ENCODE measurements at regions not wholly inside any gene's neighbourhood (a gene's known extent, or its start where the extent isn't known, plus 50 kb on each side); places are given as distances from the start of the nearest gene placed in this dataset.

GRCh38 chr5:124841829-124842712 lies 95.6 kb upstream of the ZNF608 start:
- no peak for DNase-seq

DNA sequence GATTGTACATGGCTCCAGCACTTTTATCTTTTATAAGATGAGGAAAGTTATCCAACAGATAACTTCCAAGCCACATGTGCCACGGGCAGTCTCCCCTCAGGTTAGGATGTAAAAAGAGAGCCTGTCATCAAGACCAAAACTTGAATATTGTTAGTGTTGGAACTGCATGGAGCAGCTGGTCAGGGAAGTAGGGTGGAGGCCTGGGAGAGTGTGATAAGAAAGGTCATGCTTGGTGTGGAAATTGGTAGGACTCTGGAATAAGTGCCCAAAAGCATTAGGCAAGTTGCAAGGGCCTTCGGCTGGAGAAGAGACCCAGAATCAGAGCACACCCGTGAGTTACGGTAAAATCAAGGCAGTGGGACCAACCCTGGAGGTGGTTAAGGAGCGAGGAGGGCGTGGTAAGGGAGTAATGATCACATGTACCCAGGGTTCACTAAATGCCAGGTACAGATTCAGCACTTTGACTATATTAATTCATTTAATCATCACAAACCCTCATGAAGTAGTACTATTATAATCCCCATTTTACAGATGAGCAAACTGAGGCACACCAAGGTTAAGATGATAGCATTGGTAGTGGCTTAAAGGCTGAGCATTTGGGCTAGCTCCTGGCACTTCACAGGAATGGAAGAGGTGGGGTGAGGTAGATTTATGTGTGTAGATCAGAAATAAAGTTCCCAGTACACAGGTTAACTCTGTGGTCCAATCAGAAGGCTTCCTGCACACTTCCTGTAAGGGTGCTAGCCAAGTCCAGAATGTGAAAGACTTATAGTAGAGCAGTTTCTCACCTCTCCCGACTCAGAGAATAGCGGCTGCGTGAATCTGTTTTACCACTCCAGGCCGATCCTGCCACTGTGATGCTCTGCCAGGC lies 96.5 kb upstream of the ZNF608 start:
- DNase-seq, result no peak

GRCh38 chr5:124843596-124843899 lies 97.1 kb upstream of the ZNF608 start:
- no peak for DNase-seq

- no peak for DNase-seq
Measured at GRCh38 chr5:124844371-124844920, 98.0 kb upstream of the ZNF608 start.

DNA sequence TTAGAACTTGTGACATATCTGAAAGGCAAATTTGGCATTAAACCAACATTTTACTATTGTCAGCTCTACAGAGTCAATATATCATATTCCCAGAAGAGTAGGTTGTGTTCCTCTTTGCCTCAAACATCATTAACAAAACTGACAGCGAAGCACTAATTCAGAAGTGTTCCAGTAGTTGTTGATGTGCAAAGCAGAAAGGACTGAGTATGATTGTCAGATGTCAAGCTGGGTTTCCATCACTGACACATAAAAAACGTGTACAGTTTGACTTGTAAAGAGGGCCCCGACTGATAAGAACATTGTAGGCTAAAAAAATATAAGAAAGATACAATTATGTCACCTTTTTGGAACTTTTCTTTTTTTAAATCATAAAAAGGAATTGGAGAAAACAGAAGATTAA lies 101.5 kb upstream of the ZNF608 start:
- no peak for DNase-seq

- no peak for DNase-seq
Measured at GRCh38 chr5:124849774-124850173, 103.3 kb upstream of the ZNF608 start.

DNA sequence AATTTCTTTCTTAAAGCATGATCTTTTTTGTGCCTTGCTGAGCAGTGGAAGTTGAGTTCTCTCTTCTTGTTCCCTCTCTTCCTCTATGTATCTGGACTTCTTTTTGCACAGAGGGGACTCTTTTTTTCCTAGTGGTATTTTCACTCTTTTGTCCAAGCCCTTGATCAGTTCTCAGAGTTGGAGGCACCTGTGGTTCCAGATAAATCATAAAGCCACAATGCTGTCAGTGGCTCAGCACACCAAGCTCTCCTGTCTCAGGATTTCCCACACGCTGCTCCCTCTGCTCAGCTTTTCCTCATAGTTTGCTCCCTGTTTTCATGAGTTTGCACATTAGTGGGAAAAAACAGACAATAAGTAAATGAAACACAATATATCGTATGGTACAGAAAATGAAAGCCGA lies 110.3 kb upstream of the ZNF608 start:
- no peak for DNase-seq

GRCh38 chr5:124858612-124859011 lies 112.2 kb upstream of the ZNF608 start:
- DNase-seq, result no peak

DNA sequence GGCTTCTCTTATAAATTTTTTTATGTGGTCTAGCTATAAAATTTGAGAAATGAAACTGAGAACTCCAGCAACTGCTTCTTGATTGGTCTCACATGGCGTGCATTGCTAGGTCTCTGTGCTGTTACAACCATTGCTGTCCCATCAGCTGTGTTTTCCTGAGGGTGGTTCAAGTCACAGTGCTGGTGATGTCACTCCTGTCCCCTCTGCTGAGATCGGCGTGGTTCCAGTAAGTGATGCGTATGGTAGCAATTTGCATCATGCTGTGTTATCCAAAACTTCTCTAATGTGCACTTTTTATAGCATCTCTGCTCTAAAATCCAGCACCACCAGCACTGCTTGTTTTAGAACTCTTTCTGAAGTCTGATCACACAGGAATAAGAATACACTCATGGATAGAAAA lies 112.6 kb upstream of the ZNF608 start:
- no peak for DNase-seq

DNA sequence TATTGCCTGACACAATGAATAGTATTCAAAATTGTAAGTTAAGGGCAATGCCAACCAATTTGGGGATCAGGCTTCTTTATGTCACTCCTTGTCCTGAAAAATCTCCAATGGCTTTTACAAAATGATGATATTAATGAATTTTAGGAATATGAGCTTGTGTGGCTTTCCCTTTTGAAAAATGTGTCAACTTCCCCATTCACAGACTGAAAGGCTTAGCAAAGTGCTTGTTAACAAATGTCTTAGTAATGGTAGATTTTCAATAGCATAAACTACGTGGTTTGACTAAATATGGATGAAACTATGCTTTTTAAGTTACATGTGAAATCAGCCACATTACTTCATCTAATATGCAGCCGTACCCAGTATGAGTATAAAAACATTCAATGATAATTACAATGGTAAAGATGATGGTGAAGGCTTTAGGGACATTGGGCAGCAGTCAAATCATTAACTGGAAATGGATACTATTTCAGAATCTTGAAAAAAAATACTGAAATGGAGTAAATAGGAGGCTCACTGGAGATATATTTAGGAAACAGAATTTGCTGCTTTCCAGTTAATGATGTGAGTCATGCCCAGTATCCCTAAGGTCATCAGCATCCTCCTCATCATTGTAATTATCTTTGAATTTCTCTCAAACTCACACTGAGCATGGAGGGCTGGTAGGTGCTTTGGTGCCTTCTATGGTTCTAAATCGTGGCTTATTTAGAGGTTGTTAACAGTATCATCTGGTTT lies 113.3 kb upstream of the ZNF608 start:
- no peak for DNase-seq

DNA sequence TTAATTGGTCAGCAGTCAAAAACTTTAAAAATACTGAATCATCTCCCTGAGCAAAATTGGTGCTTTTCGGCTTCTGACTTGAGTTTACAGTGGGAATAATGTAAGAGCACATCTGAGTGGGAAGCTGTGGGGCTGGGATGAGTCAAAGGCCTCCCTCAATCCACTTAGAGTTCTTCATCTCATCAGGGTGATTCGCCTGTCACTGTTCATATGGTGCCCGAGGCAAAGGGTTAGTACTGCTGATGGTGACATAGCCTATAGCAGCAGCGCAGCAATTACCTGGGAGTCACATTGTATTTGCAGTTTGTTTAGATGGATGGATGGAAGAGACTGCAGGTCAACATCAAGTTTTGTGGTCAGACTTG lies 113.8 kb upstream of the ZNF608 start:
- DNase-seq, result no peak

GRCh38 chr5:124865066-124865465 lies 118.6 kb upstream of the ZNF608 start:
- no peak for DNase-seq

GRCh38 chr5:124865603-124866354 lies 119.3 kb upstream of the ZNF608 start:
- no peak for DNase-seq

DNA sequence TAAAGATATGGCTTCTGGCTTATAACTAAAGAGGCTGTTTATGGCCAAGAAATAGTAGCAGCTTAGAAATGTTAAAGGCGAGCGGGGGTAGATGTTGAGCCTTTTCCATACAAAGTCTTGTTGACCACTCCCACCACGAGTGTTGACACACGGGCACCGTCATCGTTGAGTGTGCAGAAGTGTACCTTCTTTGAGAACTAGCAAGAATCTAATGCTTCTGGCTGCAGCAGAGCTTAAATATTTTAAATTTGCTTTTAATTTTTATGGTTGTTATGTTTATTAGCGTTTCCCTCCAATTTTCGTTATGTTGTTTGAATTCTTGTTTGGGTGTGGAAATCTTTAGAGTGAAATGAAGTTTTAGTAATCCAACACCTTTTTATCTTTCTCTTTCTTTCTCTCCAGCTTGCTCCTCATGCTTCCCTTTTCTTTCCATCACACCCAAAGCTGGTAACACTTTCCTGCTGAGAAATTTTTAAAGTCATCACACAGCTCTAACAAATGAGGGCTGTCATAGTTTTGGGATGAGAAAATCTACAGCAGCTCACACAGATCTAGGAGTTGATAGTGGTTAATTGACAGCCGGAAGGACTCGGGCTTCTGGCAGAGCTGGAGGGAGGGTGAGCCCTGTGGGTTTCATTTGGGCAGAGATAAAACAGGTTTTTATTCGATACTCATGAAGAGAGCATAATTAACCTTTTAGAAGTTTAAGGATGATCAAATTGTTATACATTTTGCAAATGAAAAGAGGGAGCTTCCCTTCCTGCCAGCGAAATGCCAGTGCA lies 120.1 kb upstream of the ZNF608 start:
- DNase-seq, result no peak

DNA sequence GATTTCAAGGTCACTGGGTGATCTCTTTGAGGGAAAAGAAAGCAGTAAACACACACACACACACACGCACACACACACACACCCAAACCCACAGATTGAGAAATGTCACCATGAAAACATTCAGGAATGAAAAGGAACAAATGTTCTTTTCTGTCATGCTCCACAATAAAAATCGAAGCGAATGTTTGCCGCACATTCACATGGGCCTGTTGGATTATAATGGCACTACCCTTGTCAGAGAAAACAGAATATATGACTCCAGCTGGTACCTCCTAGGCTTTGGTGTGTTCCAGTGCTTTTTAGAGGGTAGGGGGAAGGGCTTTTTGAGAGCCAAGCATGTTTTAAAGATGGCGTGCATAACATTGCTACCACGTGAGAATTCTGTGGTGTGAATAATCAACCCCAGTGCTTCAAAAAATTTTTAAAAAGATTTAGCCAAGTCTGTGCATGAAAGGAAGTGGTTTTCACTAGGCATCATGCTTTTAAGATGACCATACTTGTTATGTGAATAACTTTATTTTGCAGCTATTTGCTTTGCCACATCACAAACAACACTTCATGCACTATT lies 120.8 kb upstream of the ZNF608 start:
- DNase-seq, result no peak

DNA sequence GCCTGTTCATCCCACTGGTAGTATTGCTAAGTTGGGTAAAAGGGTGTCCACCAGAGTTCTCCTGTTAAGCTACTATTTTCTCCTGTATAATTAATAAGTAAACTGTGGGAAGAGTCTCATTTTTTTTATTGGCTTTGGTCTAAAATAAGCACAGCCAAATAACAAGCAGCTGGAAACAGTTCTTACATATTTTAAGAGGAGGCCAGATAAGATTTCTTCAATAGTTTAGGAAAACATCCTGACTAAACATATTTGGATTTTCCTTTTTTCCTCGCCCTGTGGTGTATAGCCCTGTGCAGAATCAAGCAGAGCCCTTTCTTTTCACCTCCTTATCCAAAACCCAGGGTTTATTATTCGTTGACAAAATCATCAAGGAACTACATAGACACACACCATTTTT lies 122.2 kb upstream of the ZNF608 start:
- DNase-seq, result no peak

DNA sequence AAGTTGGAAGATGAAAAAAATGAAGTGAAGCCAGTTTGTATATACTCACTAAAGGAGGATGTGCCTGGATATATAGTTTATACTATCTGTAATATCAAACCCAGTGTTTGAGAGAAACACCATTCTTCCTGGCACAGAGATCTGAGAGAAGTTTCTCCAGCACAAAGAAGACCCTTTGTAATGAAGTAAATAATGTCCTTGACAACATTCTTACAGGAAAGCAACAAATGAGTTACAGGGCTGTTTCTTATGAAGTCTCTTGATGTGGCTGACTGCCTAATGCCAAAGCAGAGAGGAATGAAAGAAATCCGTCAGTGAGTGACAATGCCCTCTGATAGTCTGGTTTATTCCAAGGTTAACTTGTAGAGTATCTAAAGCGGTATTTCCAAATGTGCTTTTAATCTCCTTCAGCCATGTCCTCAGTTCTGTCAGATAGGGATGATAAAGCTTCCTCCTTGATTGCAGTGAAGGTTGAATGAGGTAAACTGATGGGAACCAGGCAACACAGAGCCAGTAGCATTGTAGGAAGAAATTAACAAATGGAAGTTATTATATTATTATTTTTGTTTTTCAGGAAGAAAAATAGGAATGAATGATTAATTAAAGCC lies 123.1 kb upstream of the ZNF608 start:
- no peak for DNase-seq

- DNase-seq, result no peak
Measured at GRCh38 chr5:124870070-124870469, 123.6 kb upstream of the ZNF608 start.

- DNase-seq, result no peak
Measured at GRCh38 chr5:124871303-124871702, 124.9 kb upstream of the ZNF608 start.

GRCh38 chr5:124872086-124872485 lies 125.6 kb upstream of the ZNF608 start:
- no peak for DNase-seq

- DNase-seq, result no peak
Measured at GRCh38 chr5:124872615-124873014, 126.2 kb upstream of the ZNF608 start.

Data from SIG-M5 (cell line).